ENCODE measurements at regions not wholly inside any gene's neighbourhood (a gene's known extent, or its start where the extent isn't known, plus 50 kb on each side); places are given as distances from the start of the nearest gene placed in this dataset.

DNA sequence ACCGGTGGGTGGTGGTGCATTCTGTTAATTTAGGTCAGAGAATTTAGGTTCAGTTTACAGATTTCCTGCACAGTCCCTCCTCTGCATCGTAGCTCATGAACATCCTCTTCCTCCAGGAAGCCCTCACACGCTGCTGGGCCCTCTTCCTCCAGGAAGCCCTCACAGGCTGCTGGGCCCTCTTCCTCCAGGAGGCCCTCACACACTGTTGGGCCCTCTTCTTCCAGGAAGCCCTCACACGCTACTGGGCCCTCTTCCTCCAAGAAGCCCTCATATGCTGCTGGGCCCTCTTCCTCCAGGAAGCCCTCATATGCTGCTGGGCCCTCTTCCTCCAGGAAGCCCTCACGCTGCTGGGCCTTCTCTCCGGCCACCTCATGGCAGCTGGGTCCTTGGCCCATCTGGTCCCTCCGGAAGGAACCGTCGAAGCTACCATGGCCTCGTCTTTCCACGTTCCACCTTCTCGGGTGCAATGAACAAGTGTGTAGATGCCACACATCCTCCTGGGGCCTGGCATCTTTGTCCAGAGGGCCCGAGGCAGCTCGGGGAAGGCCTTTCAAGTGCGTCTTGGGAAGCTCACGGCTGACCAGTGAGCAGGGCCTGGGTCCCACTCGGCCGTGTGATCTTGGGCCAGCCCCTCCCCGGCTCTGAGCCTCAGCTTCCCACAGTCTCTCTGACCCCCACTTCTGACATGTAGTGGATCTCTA, 58.9 kb upstream of the PPARA start:
- H3K27me3 ChIP-seq (ENCODE audit: insufficient read depth, low read length): no peaks in the 10 kb centered on the region
- H3K4me1 ChIP-seq (ENCODE audit: insufficient read depth, low read length): peaks cover 84% of the 10 kb centered on the region
- peak overlapping the region; percentile 50 for H3K4me2 ChIP-seq (ENCODE audit: insufficient read depth, low read length)
- H3K79me2 ChIP-seq (ENCODE audit: insufficient read depth, low read length): peaks cover 97% of the 10 kb centered on the region
- no peak overlapping the region for H2AFZ ChIP-seq (ENCODE audit: low read length)
- peak overlapping the region; percentile 96 for H3K27ac ChIP-seq (ENCODE audit: low read depth, low read length)
- H4K20me1 ChIP-seq (ENCODE audit: insufficient read depth, low read length): peaks cover 95% of the 10 kb centered on the region
- no peak for TF ChIP-seq CTCF (IDR thresholded peaks at IDR 0.05; ENCODE audit: extremely low read depth, low read depth, low read length)
- H3K4me3 ChIP-seq (ENCODE audit: insufficient read depth, low read length): no peak overlapping the region
- H3K36me3 ChIP-seq (ENCODE audit: insufficient read depth, low read length): peaks cover 84% of the 10 kb centered on the region
- no peak for DNase-seq (ENCODE audit: insufficient read length, low spot score, missing footprints)
- no peaks in the 10 kb centered on the region for H3K9me3 ChIP-seq (ENCODE audit: low read depth, low read length)

GRCh38 chr22:46092011-46092410, 58.3 kb upstream of the PPARA start:
- no peak for DNase-seq (ENCODE audit: insufficient read length, low spot score, missing footprints)
- no peak overlapping the region for H3K4me3 ChIP-seq (ENCODE audit: insufficient read depth, low read length)
- H3K79me2 ChIP-seq (ENCODE audit: insufficient read depth, low read length): peaks cover 97% of the 10 kb centered on the region
- H3K4me1 ChIP-seq (ENCODE audit: insufficient read depth, low read length): peaks cover 82% of the 10 kb centered on the region
- TF ChIP-seq CTCF (IDR thresholded peaks at IDR 0.05; ENCODE audit: extremely low read depth, low read depth, low read length): no peak
- peaks cover 84% of the 10 kb centered on the region for H3K36me3 ChIP-seq (ENCODE audit: insufficient read depth, low read length)
- H3K4me2 ChIP-seq (ENCODE audit: insufficient read depth, low read length): peak overlapping the region; percentile 50
- no peaks in the 10 kb centered on the region for H3K9me3 ChIP-seq (ENCODE audit: low read depth, low read length)
- H3K27me3 ChIP-seq (ENCODE audit: insufficient read depth, low read length): no peaks in the 10 kb centered on the region
- peak overlapping the region; percentile 96 for H3K27ac ChIP-seq (ENCODE audit: low read depth, low read length)
- peaks cover 95% of the 10 kb centered on the region for H4K20me1 ChIP-seq (ENCODE audit: insufficient read depth, low read length)
- H2AFZ ChIP-seq (ENCODE audit: low read length): no peak overlapping the region

- TF ChIP-seq CTCF (IDR thresholded peaks at IDR 0.05; ENCODE audit: extremely low read depth, low read depth, low read length): no peak
- Histone ChIP-seq H3K27ac (ENCODE audit: low read depth, low read length) (peak overlapping the region; percentile 96), H2AFZ (ENCODE audit: low read length) (no peak overlapping the region), H3K4me2 (ENCODE audit: insufficient read depth, low read length) (peak overlapping the region; percentile 50), H3K4me3 (ENCODE audit: insufficient read depth, low read length) (no peak overlapping the region), H3K79me2 (ENCODE audit: insufficient read depth, low read length) (peaks cover 97% of the 10 kb centered on the region), H3K27me3 (ENCODE audit: insufficient read depth, low read length) (no peaks in the 10 kb centered on the region), H3K9me3 (ENCODE audit: low read depth, low read length) (no peaks in the 10 kb centered on the region), H3K4me1 (ENCODE audit: insufficient read depth, low read length) (peaks cover 82% of the 10 kb centered on the region), H4K20me1 (ENCODE audit: insufficient read depth, low read length) (peaks cover 95% of the 10 kb centered on the region), H3K36me3 (ENCODE audit: insufficient read depth, low read length) (peaks cover 85% of the 10 kb centered on the region)
- peak; percentile 89 for DNase-seq (ENCODE audit: insufficient read length, low spot score, missing footprints)
Measured at GRCh38 chr22:46092670-46093410, 57.5 kb upstream of the PPARA start.

GRCh38 chr22:46093796-46094195, 56.5 kb upstream of the PPARA start:
- peaks cover 95% of the 10 kb centered on the region for H4K20me1 ChIP-seq (ENCODE audit: insufficient read depth, low read length)
- no peak overlapping the region for H2AFZ ChIP-seq (ENCODE audit: low read length)
- no peaks in the 10 kb centered on the region for H3K9me3 ChIP-seq (ENCODE audit: low read depth, low read length)
- peaks cover 86% of the 10 kb centered on the region for H3K36me3 ChIP-seq (ENCODE audit: insufficient read depth, low read length)
- peaks cover 97% of the 10 kb centered on the region for H3K79me2 ChIP-seq (ENCODE audit: insufficient read depth, low read length)
- no peak overlapping the region for H3K4me3 ChIP-seq (ENCODE audit: insufficient read depth, low read length)
- no peak for TF ChIP-seq CTCF (IDR thresholded peaks at IDR 0.05; ENCODE audit: extremely low read depth, low read depth, low read length)
- no peaks in the 10 kb centered on the region for H3K27me3 ChIP-seq (ENCODE audit: insufficient read depth, low read length)
- H3K4me1 ChIP-seq (ENCODE audit: insufficient read depth, low read length): peaks cover 82% of the 10 kb centered on the region
- no peak for DNase-seq (ENCODE audit: insufficient read length, low spot score, missing footprints)
- peak overlapping the region; percentile 96 for H3K27ac ChIP-seq (ENCODE audit: low read depth, low read length)
- H3K4me2 ChIP-seq (ENCODE audit: insufficient read depth, low read length): peak overlapping the region; percentile 38

All from osteoblast (primary cell).